SK-N-SH treated with all-trans-retinoic acid at 6 μM for 48 hours (cell line): ENCODE measurements at regions not wholly inside any gene's neighbourhood (a gene's known extent, or its start where the extent isn't known, plus 50 kb on each side); places are given as distances from the start of the nearest gene placed in this dataset.

Experiments used
- ARNTL ChIP-seq: fragments of 450-650 bp; formaldehyde crosslinking; IDR thresholded peaks from 2 replicates; pipeline ENCODE4 v1.5.0; 2020; ENCODE audit warnings: low read depth, mild to moderate bottlenecking, moderate library complexity, borderline replicate concordance
- BACH2 ChIP-seq: fragments of 250-450 bp; sonication (Bioruptor Pico); IDR thresholded peaks from 2 replicates; pipeline ENCODE4 v1.9.0; 2021; ENCODE audit warnings: mild to moderate bottlenecking, borderline replicate concordance
- RARB ChIP-seq: fragments of 250-450 bp; sonication (Bioruptor Pico); IDR thresholded peaks from 2 replicates; pipeline ENCODE4 v1.8.0; 2021; ENCODE audit warnings: mild to moderate bottlenecking, moderate library complexity
- ZC3H10 ChIP-seq: fragments of 250-450 bp; sonication (Bioruptor Pico); IDR thresholded peaks from 2 replicates; pipeline ENCODE4 v1.5.1; 2021; ENCODE audit warnings: mild to moderate bottlenecking, moderate library complexity
- TF ChIP-seq, protein P1 (sequence below): fragments of 250-450 bp; sonication (Bioruptor Pico); IDR thresholded peaks from 2 replicates; pipeline ENCODE4 v1.5.1; 2020; ENCODE audit warnings: low read depth, mild to moderate bottlenecking, moderate library complexity

GRCh38 chr5:108541836-108542235, 159.9 kb upstream of the FBXL17 start:
- no peak for TF ChIP-seq BACH2
- TF ChIP-seq, protein P1, sequence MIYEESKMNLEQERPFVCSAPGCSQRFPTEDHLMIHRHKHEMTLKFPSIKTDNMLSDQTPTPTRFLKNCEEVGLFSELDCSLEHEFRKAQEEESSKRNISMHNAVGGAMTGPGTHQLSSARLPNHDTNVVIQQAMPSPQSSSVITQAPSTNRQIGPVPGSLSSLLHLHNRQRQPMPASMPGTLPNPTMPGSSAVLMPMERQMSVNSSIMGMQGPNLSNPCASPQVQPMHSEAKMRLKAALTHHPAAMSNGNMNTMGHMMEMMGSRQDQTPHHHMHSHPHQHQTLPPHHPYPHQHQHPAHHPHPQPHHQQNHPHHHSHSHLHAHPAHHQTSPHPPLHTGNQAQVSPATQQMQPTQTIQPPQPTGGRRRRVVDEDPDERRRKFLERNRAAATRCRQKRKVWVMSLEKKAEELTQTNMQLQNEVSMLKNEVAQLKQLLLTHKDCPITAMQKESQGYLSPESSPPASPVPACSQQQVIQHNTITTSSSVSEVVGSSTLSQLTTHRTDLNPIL (CRISPR knock-in tag) = no peak
- no peak for TF ChIP-seq ZC3H10 (CRISPR knock-in tag)
- TF ChIP-seq ARNTL (CRISPR knock-in tag) = no peak
- no peak for TF ChIP-seq RARB
